Loucy (cell line): ENCODE measurements at regions not wholly inside any gene's neighbourhood (a gene's known extent, or its start where the extent isn't known, plus 50 kb on each side); places are given as distances from the start of the nearest gene placed in this dataset.

Source experiments
- H2AFZ ChIP-seq: fragments of 200-600 bp; sonication (generic); 2 replicates; pipeline ENCODE4 v1.6.0; 2016; ENCODE audit warnings: antibody characterized with exemption, mild to moderate bottlenecking, low read length, moderate library complexity
- H3F3A ChIP-seq: fragments of 200-600 bp; 2 replicates; pipeline ENCODE4 v1.6.0; 2016; ENCODE audit warnings: antibody characterized with exemption, low read depth, mild to moderate bottlenecking
- H3K27me3 ChIP-seq: fragments of 200-600 bp; sonication (generic); 2 replicates; pipeline ENCODE4 v1.6.1; 2014; ENCODE audit warnings: low read length, mild to moderate bottlenecking; ENCODE audit not compliant: insufficient read depth, poor library complexity, severe bottlenecking
- H3K36me3 ChIP-seq: fragments of 200-600 bp; sonication (generic); 2 replicates; pipeline ENCODE4 v1.6.1; 2016; ENCODE audit warnings: low read length; ENCODE audit not compliant: insufficient read depth
- H3K4me1 ChIP-seq: fragments of 200-600 bp; sonication (generic); 2 replicates; pipeline ENCODE4 v1.5.1; 2014; ENCODE audit warnings: low read length, mild to moderate bottlenecking; ENCODE audit not compliant: insufficient read depth, poor library complexity, severe bottlenecking
- H3K4me2 ChIP-seq: fragments of 200-600 bp; sonication (generic); 2 replicates; pipeline ENCODE4 v1.6.0; 2014; ENCODE audit warnings: antibody characterized with exemption, low read length, low read depth, mild to moderate bottlenecking; ENCODE audit not compliant: poor library complexity, severe bottlenecking
- H3K4me3 ChIP-seq: fragments of 200-600 bp; sonication (generic); 2 replicates; pipeline ENCODE4 v1.5.1; 2014; ENCODE audit warnings: low read length, mild to moderate bottlenecking, mixed read lengths; ENCODE audit not compliant: poor library complexity, severe bottlenecking
- H3K79me2 ChIP-seq: fragments of 200-600 bp; sonication (generic); 2 replicates; pipeline ENCODE4 v1.6.1; 2014; ENCODE audit warnings: low read length; ENCODE audit not compliant: insufficient read depth
- H3K9ac ChIP-seq: fragments of 200-600 bp; sonication (generic); 2 replicates; pipeline ENCODE4 v1.6.0; 2014; ENCODE audit warnings: mild to moderate bottlenecking, low read depth, low read length, moderate library complexity; ENCODE audit not compliant: poor library complexity, severe bottlenecking
- H3K9me2 ChIP-seq: fragments of 200-600 bp; sonication (generic); replicated peaks from 2 replicates; pipeline ENCODE4 v1.6.1; 2016; ENCODE audit warnings: low read depth, low read length, mixed read lengths
- H3K9me3 ChIP-seq: fragments of 200-600 bp; sonication (generic); 2 replicates; pipeline ENCODE4 v1.6.1; 2014; ENCODE audit warnings: mild to moderate bottlenecking, antibody characterized with exemption, low read length, low read depth; ENCODE audit not compliant: insufficient read depth
- H4K20me1 ChIP-seq: fragments of 200-600 bp; sonication (generic); 2 replicates; pipeline ENCODE4 v1.6.0; 2014; ENCODE audit warnings: antibody characterized with exemption, low read length, mild to moderate bottlenecking; ENCODE audit not compliant: insufficient read depth, poor library complexity, severe bottlenecking
- EZH2phosphoT487 ChIP-seq: fragments of 200-600 bp; IDR thresholded peaks from 2 replicates; pipeline ENCODE4 v1.6.1; 2018; ENCODE audit warnings: antibody characterized with exemption, mild to moderate bottlenecking, moderate library complexity, borderline replicate concordance
- TF ChIP-seq, protein P1 (sequence below): fragments of 200-600 bp; sonication (generic); conservative IDR thresholded peaks from 2 replicates; pipeline ENCODE4 v1.5.1; 2014; ENCODE audit warnings: mild to moderate bottlenecking, antibody characterized with exemption, low read length

- no peaks in the 10 kb centered on the region for H3K36me3 ChIP-seq
- no peak overlapping the region for H3K4me2 ChIP-seq
- H3K9me2 ChIP-seq = no peaks in the 10 kb centered on the region
- H3K27me3 ChIP-seq = no peaks in the 10 kb centered on the region
- TF ChIP-seq, protein P1, sequence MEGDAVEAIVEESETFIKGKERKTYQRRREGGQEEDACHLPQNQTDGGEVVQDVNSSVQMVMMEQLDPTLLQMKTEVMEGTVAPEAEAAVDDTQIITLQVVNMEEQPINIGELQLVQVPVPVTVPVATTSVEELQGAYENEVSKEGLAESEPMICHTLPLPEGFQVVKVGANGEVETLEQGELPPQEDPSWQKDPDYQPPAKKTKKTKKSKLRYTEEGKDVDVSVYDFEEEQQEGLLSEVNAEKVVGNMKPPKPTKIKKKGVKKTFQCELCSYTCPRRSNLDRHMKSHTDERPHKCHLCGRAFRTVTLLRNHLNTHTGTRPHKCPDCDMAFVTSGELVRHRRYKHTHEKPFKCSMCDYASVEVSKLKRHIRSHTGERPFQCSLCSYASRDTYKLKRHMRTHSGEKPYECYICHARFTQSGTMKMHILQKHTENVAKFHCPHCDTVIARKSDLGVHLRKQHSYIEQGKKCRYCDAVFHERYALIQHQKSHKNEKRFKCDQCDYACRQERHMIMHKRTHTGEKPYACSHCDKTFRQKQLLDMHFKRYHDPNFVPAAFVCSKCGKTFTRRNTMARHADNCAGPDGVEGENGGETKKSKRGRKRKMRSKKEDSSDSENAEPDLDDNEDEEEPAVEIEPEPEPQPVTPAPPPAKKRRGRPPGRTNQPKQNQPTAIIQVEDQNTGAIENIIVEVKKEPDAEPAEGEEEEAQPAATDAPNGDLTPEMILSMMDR = no peak
- no peak for TF ChIP-seq EZH2phosphoT487
- H3K9ac ChIP-seq = no peak overlapping the region
- H3F3A ChIP-seq = no peaks in the 10 kb centered on the region
- H3K4me1 ChIP-seq = no peaks in the 10 kb centered on the region
- no peak overlapping the region for H3K4me3 ChIP-seq
- no peaks in the 10 kb centered on the region for H4K20me1 ChIP-seq
- no peaks in the 10 kb centered on the region; the same call in 1 of the 2 replicates for H3K9me3 ChIP-seq
- H3K79me2 ChIP-seq = no peaks in the 10 kb centered on the region
- H2AFZ ChIP-seq = no peak overlapping the region
Observed at GRCh38 chr5:6236170-6236793, 142.1 kb downstream of the MED10 start.

DNA sequence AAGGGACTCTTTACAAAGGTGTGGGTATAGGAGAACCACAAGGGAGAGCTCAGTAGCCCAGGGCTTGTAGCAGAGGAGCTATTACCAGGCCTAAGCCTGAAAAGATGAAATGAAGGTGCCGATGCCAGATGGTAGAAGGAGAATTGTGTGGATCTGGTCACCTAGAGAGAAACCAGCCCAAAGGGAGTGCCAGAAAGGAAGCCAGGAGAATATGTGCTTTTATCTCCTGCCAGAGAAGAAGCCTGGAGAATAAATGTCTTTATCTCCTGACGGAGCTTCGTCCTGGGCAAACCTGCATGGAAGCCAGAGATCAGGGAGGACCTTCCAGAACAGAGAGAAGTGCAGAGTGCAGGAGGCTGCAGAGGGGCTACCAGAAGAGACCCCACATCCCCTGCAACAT lies 142.6 kb downstream of the MED10 start:
- Histone ChIP-seq H2AFZ (no peak overlapping the region), H3K4me2 (no peak overlapping the region), H3K4me3 (no peak overlapping the region), H3K4me1 (no peaks in the 10 kb centered on the region), H3K9me3 (no peaks in the 10 kb centered on the region; the same call in 1 of the 2 replicates), H3K36me3 (no peaks in the 10 kb centered on the region), H3K9ac (no peak overlapping the region), H3K79me2 (no peaks in the 10 kb centered on the region), H3K27me3 (no peaks in the 10 kb centered on the region), H3K9me2 (no peaks in the 10 kb centered on the region), H3F3A (no peaks in the 10 kb centered on the region), H4K20me1 (no peaks in the 10 kb centered on the region)
- no peak for TF ChIP-seq EZH2phosphoT487
- TF ChIP-seq, protein P1 = no peak

DNA sequence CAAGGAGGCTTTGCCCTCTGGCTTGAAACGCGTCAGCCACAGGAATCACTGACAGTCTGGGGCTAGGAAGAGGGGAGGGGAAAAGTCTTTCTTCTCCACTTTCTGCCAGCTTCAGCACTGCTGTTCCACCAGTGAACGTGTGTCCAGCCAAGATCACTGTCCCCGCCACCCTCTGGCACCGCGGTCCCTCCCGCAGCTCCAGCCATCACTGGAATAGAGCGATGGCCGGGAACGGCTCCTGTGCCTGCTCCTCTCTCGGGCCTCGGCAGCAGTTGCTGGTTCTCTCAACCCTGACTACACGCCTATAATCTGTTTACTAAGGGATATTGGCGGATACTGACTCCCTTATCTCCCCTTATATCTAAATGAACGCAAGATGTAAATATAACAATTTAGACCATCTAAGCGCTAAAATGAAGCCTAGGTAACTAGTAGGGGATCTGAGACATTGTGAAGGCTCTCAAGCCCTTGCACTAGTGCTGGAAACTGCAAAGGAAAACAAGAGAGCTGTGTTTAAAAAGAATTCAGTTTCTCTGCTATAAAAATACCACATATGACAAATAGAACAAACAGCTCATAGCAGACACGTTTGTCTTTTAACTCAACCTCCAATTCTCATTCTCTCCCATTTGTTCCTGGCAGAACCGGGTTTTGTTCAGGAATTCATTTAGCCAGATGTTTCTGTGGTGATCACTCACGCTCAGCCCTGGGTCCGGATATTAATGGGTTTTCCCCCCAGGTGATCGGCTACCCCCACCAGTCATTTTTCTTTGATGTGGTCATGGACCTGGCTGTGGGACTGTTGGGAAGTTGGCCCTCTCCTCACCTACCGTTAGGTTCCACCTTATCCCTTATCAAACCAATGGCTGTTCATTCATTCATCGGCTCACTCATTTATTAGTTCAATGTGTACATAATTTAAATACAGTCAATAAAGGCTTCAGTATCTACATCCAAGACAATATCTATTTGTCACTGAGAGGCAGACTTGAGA lies 149.8 kb downstream of the MED10 start:
- TF ChIP-seq, protein P1 = no peak
- no peak for TF ChIP-seq EZH2phosphoT487
- no peak overlapping the region for H3K4me3 ChIP-seq
- H3K4me2 ChIP-seq = no peak overlapping the region
- no peak overlapping the region for H2AFZ ChIP-seq
- H3K36me3 ChIP-seq = no peaks in the 10 kb centered on the region
- H3K9me3 ChIP-seq = peaks cover 3% of the 10 kb centered on the region; the same call in 1 of the 2 replicates
- H3K9ac ChIP-seq = no peak overlapping the region
- no peaks in the 10 kb centered on the region for H3K4me1 ChIP-seq
- H3F3A ChIP-seq = no peaks in the 10 kb centered on the region
- H3K79me2 ChIP-seq = no peaks in the 10 kb centered on the region
- H4K20me1 ChIP-seq = no peaks in the 10 kb centered on the region
- H3K27me3 ChIP-seq = no peaks in the 10 kb centered on the region
- no peaks in the 10 kb centered on the region for H3K9me2 ChIP-seq
